Prostate gland (tissue), 2 donors: ENCODE measurements at regions not wholly inside any gene's neighbourhood (a gene's known extent, or its start where the extent isn't known, plus 50 kb on each side); places are given as distances from the start of the nearest gene placed in this dataset.

ENCODE experiments used
- DNase-seq: peaks from one replicate; pipeline ENCODE4 v3.0.0-alpha.2; 2019; ENCODE audit warnings: low spot score
- H3K27ac ChIP-seq, 2 donors: fragments of 200-600 bp; sonication (generic); 2 replicates each; pipeline ENCODE4 v1.5.1; 2017 to 2019
- H3K27me3 ChIP-seq: fragments of 200-600 bp; sonication (generic); replicated peaks from 2 replicates; pipeline ENCODE4 v1.5.1; 2019; ENCODE audit not compliant: insufficient read depth
- H3K36me3 ChIP-seq, 2 donors: fragments of 200-600 bp; sonication (generic); 1 replicate in 1 of 2; 2 replicates in 1 of 2; pipeline versions ENCODE4 v1.5.1 to v1.8.1; 2017 to 2019
- H3K4me1 ChIP-seq: fragments of 200-600 bp; sonication (generic); replicated peaks from 2 replicates; pipeline ENCODE4 v1.5.1; 2019
- H3K4me3 ChIP-seq, 2 donors: fragments of 200-600 bp; sonication (generic); 2 replicates each; pipeline ENCODE4 v1.5.1; 2017 to 2019
- H3K9me3 ChIP-seq: fragments of 200-600 bp; sonication (generic); 2 replicates; pipeline ENCODE4 v1.5.1; 2017
- CTCF ChIP-seq, 4 experiments: fragments of 200-600 bp in 2 of 4; fragments of 450-650 bp in 2 of 4; sonication (generic) in 2 of 4; IDR thresholded peaks; 1 replicate in 3 of 4; 2 replicates in 1 of 4; pipeline ENCODE4 v1.5.1; 2016 to 2019; ENCODE audit warnings: antibody characterized with exemption in 4 of 4, mild to moderate bottlenecking in 2 of 4, moderate library complexity in 2 of 4
- POLR2A ChIP-seq: fragments of 450-650 bp; IDR thresholded peaks from one replicate; pipeline ENCODE4 v1.6.1; 2016; ENCODE audit warnings: antibody characterized with exemption, mild to moderate bottlenecking
- POLR2AphosphoS5 ChIP-seq: sonication (generic); formaldehyde crosslinking; IDR thresholded peaks from one replicate; pipeline ENCODE4 v1.6.1; 2017; ENCODE audit warnings: antibody characterized with exemption
- WGBS: methylation state at CpG from one replicate; pipeline ENCODE4 v1.1.5; 2018; 5-methylcytosine and 5-hydroxymethylcytosine counted together
- intact Hi-C: fragments of 100-400 bp; cut with DNase I; formaldehyde crosslinking; loops from one replicate; pipeline ENCODE4 v1.14.2; 2022

GRCh38 chr10:30172673-30173072 lies 113.3 kb upstream of the JCAD start:
- intact Hi-C loops = no loop called here
- H3K4me3 ChIP-seq = no peak overlapping the region
- no peaks in the 10 kb centered on the region for H3K36me3 ChIP-seq
- no peaks in the 10 kb centered on the region for H3K4me1 ChIP-seq
- no peak overlapping the region for H3K27ac ChIP-seq
- H3K27me3 ChIP-seq = no peaks in the 10 kb centered on the region
- TF ChIP-seq POLR2A (no peak), CTCF (IDR thresholded peaks at IDR 0.05) (no peak), POLR2AphosphoS5 (no peak)
- WGBS = 73% methylated on average over 7 of the region's 7 CpGs
- DNase-seq = no peak
- no peaks in the 10 kb centered on the region for H3K9me3 ChIP-seq

DNA sequence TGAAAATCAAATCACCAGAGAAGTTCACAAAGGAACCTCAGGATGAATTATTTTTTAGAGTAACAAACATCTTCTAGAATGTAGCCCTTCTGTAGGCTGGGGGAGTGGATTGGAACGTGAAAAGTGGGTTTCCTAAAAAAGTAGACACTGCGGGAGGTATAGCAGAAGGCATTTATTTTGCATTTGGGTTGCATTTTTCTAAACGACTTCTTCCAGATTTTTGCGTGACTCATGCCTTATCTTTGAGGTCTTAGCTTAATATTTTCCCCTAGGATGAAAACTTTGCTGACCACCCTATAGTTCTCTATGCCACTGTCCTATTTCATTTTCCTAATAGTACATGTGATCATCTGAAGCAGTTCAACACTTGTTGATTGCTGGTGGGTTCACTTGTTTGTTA lies 112.7 kb upstream of the JCAD start:
- no peak for TF ChIP-seq CTCF (IDR thresholded peaks at IDR 0.05)
- no peak for TF ChIP-seq POLR2AphosphoS5
- TF ChIP-seq POLR2A = no peak
- Histone ChIP-seq H3K36me3 (no peaks in the 10 kb centered on the region), H3K4me1 (no peaks in the 10 kb centered on the region), H3K27me3 (no peaks in the 10 kb centered on the region), H3K27ac (no peak overlapping the region), H3K9me3 (no peaks in the 10 kb centered on the region), H3K4me3 (no peak overlapping the region)
- intact Hi-C loops = no loop called here
- DNase-seq = no peak
- WGBS = 84% methylated on average over 4 of the region's 4 CpGs

DNA sequence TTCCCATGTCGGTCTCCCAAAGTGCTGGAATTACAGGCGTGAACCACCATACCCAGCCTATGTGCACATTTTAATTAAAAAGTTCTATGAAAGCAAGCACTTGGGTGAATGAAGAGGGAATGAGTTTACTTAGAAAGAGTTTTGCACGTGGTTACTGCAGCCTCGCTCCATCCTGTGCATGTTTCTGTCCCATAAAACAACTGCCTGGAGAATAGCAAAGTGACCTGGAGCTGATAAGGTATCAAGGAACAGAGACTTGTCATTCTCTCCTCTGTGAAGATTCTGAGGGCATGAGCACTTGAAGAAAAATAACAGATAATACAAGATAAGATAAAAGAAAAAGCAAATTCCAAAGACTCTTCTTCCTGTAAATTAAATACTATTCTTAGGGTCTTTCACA lies 112.2 kb upstream of the JCAD start:
- TF ChIP-seq POLR2A (no peak), POLR2AphosphoS5 (no peak), CTCF (IDR thresholded peaks at IDR 0.05) (no peak)
- DNase-seq = no peak
- H3K4me1 ChIP-seq = no peaks in the 10 kb centered on the region
- 62% methylated on average over 4 of the region's 4 CpGs for WGBS
- no peak overlapping the region for H3K27ac ChIP-seq
- H3K9me3 ChIP-seq = no peaks in the 10 kb centered on the region
- no peak overlapping the region for H3K4me3 ChIP-seq
- intact Hi-C loops = no loop called here
- H3K36me3 ChIP-seq = no peaks in the 10 kb centered on the region
- H3K27me3 ChIP-seq = no peaks in the 10 kb centered on the region

- Histone ChIP-seq H3K4me1 (no peaks in the 10 kb centered on the region), H3K27me3 (no peaks in the 10 kb centered on the region), H3K27ac (no peak overlapping the region), H3K4me3 (no peak overlapping the region), H3K9me3 (no peaks in the 10 kb centered on the region), H3K36me3 (no peaks in the 10 kb centered on the region)
- 80% methylated on average over 3 of the region's 3 CpGs for WGBS
- intact Hi-C loops = no loop called here
- TF ChIP-seq CTCF (IDR thresholded peaks at IDR 0.05) (no peak), POLR2A (no peak), POLR2AphosphoS5 (no peak)
- DNase-seq = no peak
Observed at GRCh38 chr10:30170814-30171213, 111.4 kb upstream of the JCAD start.

GRCh38 chr10:30170146-30170545 lies 110.8 kb upstream of the JCAD start:
- Histone ChIP-seq H3K36me3 (no peaks in the 10 kb centered on the region), H3K4me3 (no peak overlapping the region), H3K27me3 (no peaks in the 10 kb centered on the region), H3K4me1 (no peaks in the 10 kb centered on the region), H3K27ac (no peak overlapping the region), H3K9me3 (no peaks in the 10 kb centered on the region)
- no peak for TF ChIP-seq POLR2A
- no peak for TF ChIP-seq POLR2AphosphoS5
- no peak for TF ChIP-seq CTCF (IDR thresholded peaks at IDR 0.05)
- DNase-seq = no peak
- WGBS = 92% methylated on average over 3 of the region's 3 CpGs
- intact Hi-C loops = no loop called here
